Mesothelial cell of epicardium (in vitro differentiated cells): ENCODE measurements at regions not wholly inside any gene's neighbourhood (a gene's known extent, or its start where the extent isn't known, plus 50 kb on each side); places are given as distances from the start of the nearest gene placed in this dataset.

ENCODE experiments used
- DNase-seq, 2 experiments: peaks; one replicate each; pipeline ENCODE4 v3.0.0; 2021; ENCODE audit warnings: low spot score in 2 of 2; ENCODE audit not compliant: unreplicated experiment in 2 of 2
- H3K27ac Mint-ChIP-seq: 2 replicates; pipeline ENCODE4 v1.8.0; 2021; ENCODE audit warnings: mixed read lengths
- H3K27me3 Mint-ChIP-seq: 2 replicates; pipeline ENCODE4 v1.8.0; 2021; ENCODE audit warnings: low read depth, mixed read lengths
- H3K36me3 Mint-ChIP-seq: 2 replicates; pipeline ENCODE4 v1.8.0; 2021; ENCODE audit warnings: mixed read lengths
- H3K4me1 Mint-ChIP-seq: 2 replicates; pipeline ENCODE4 v1.8.0; 2021; ENCODE audit warnings: mixed read lengths
- H3K4me3 Mint-ChIP-seq: 2 replicates; pipeline ENCODE4 v1.8.0; 2021; ENCODE audit warnings: mild to moderate bottlenecking, moderate library complexity, mixed read lengths
- H3K9me3 Mint-ChIP-seq: 2 replicates; pipeline ENCODE4 v1.8.0; 2021; ENCODE audit warnings: mixed read lengths
- CTCF ChIP-seq: fragments of 200-600 bp; sonication (generic); IDR thresholded peaks from one replicate; pipeline ENCODE4 v1.5.0; 2021; ENCODE audit warnings: antibody characterized with exemption; ENCODE audit not compliant: unreplicated experiment

- H3K4me3 Mint-ChIP-seq = no peak overlapping the region
- H3K4me1 Mint-ChIP-seq = no peaks in the 10 kb centered on the region
- H3K36me3 Mint-ChIP-seq = peaks cover 15% of the 10 kb centered on the region
- H3K27me3 Mint-ChIP-seq = no peaks in the 10 kb centered on the region
- peaks cover 55% of the 10 kb centered on the region for H3K9me3 Mint-ChIP-seq
- DNase-seq = no peak
- H3K27ac Mint-ChIP-seq = no peak overlapping the region
- no peak for TF ChIP-seq CTCF
Observed at GRCh38 chr2:215638687-215639086, 202.8 kb upstream of the FN1 start.

GRCh38 chr2:215637651-215638050 is 201.8 kb upstream of the FN1 start:
- DNase-seq = no peak
- no peak for TF ChIP-seq CTCF
- H3K27ac Mint-ChIP-seq = no peak overlapping the region
- peaks cover 62% of the 10 kb centered on the region for H3K9me3 Mint-ChIP-seq
- no peaks in the 10 kb centered on the region for H3K27me3 Mint-ChIP-seq
- H3K4me3 Mint-ChIP-seq = no peak overlapping the region
- no peaks in the 10 kb centered on the region for H3K4me1 Mint-ChIP-seq
- peaks cover 23% of the 10 kb centered on the region for H3K36me3 Mint-ChIP-seq

- no peak for DNase-seq
- Mint-ChIP-seq H3K4me3 (no peak overlapping the region), H3K27me3 (no peaks in the 10 kb centered on the region), H3K36me3 (peaks cover 30% of the 10 kb centered on the region), H3K27ac (no peak overlapping the region), H3K9me3 (peaks cover 64% of the 10 kb centered on the region), H3K4me1 (no peaks in the 10 kb centered on the region)
- TF ChIP-seq CTCF = no peak
Observed at GRCh38 chr2:215636816-215637215, 200.9 kb upstream of the FN1 start.

GRCh38 chr2:215635788-215636139 is 199.9 kb upstream of the FN1 start:
- H3K27me3 Mint-ChIP-seq = no peaks in the 10 kb centered on the region
- TF ChIP-seq CTCF = no peak
- DNase-seq = no peak
- peaks cover 38% of the 10 kb centered on the region for H3K36me3 Mint-ChIP-seq
- H3K4me1 Mint-ChIP-seq = no peaks in the 10 kb centered on the region
- no peak overlapping the region for H3K4me3 Mint-ChIP-seq
- peaks cover 73% of the 10 kb centered on the region for H3K9me3 Mint-ChIP-seq
- no peak overlapping the region for H3K27ac Mint-ChIP-seq

GRCh38 chr2:215635071-215635787 is 199.4 kb upstream of the FN1 start:
- Mint-ChIP-seq H3K4me3 (no peak overlapping the region), H3K36me3 (peaks cover 43% of the 10 kb centered on the region), H3K4me1 (no peaks in the 10 kb centered on the region), H3K9me3 (peaks cover 79% of the 10 kb centered on the region), H3K27me3 (no peaks in the 10 kb centered on the region), H3K27ac (no peak overlapping the region)
- TF ChIP-seq CTCF = no peak
- no peak for DNase-seq

- Mint-ChIP-seq H3K9me3 (peaks cover 65% of the 10 kb centered on the region), H3K4me3 (no peak overlapping the region)
Observed at GRCh38 chr2:215633360-215633759, 197.5 kb upstream of the FN1 start.

More at GRCh38 chr2:215633360-215633759, 197.5 kb upstream of the FN1 start:
- Mint-ChIP-seq H3K4me1 (no peaks in the 10 kb centered on the region), H3K27ac (no peak overlapping the region), H3K27me3 (no peaks in the 10 kb centered on the region), H3K36me3 (peaks cover 38% of the 10 kb centered on the region)
- no peak for DNase-seq
- TF ChIP-seq CTCF = no peak
